ENCODE measurements at regions not wholly inside any gene's neighbourhood (a gene's known extent, or its start where the extent isn't known, plus 50 kb on each side); places are given as distances from the start of the nearest gene placed in this dataset.

- TF ChIP-seq CTCF (IDR thresholded peaks at IDR 0.05) (no peak), EZH2 (IDR thresholded peaks at IDR 0.05) (no peak), EZH2phosphoT487 (IDR thresholded peaks at IDR 0.05) (no peak)
These were observed 976.6 kb downstream of the FAM181B start for GRCh38 chr11:81756864-81757595.

All from neural progenitor cell (in vitro differentiated cells).